Liver (tissue), 7 donors: ENCODE measurements at regions not wholly inside any gene's neighbourhood (a gene's known extent, or its start where the extent isn't known, plus 50 kb on each side); places are given as distances from the start of the nearest gene placed in this dataset.

ENCODE experiments used
- DNase-seq: peaks from one replicate; pipeline ENCODE4 v3.0.0-alpha.2; 2017; ENCODE audit warnings: low spot score
- H3K27ac ChIP-seq, 2 donors: one replicate each; pipeline ENCODE4 v1.7.0; 2013; ENCODE audit warnings: inconsistent platforms in 2 of 2, low read length in 2 of 2, control low read depth in 1 of 2, low read depth in 1 of 2, mild to moderate bottlenecking in 1 of 2
- H3K27me3 ChIP-seq, 4 donors: one replicate each; pipeline versions ENCODE4 v1.6.1 to v1.7.0; 2013; ENCODE audit warnings: low read length in 3 of 4, inconsistent platforms in 1 of 4, mild to moderate bottlenecking in 1 of 4, moderate library complexity in 1 of 4; ENCODE audit not compliant: control insufficient read depth in 4 of 4, insufficient read depth in 4 of 4
- H3K36me3 ChIP-seq, 4 donors: one replicate each; pipeline versions ENCODE4 v1.6.1 to v1.7.0; 2013; ENCODE audit warnings: low read length in 3 of 4, mild to moderate bottlenecking in 3 of 4, low read depth in 1 of 4, moderate library complexity in 1 of 4; ENCODE audit not compliant: control insufficient read depth in 4 of 4, insufficient read depth in 3 of 4
- H3K4me1 ChIP-seq, 4 donors: one replicate each; pipeline versions ENCODE4 v1.6.1 to v1.7.0; 2013; ENCODE audit warnings: low read length in 3 of 4, mild to moderate bottlenecking in 3 of 4, moderate library complexity in 1 of 4; ENCODE audit not compliant: control insufficient read depth in 4 of 4, insufficient read depth in 4 of 4
- H3K4me3 ChIP-seq, 3 donors: one replicate each; pipeline versions ENCODE4 v1.6.1 to v1.7.0; 2013; ENCODE audit warnings: low read length in 3 of 3, control low read depth in 1 of 3, low read depth in 1 of 3, mild to moderate bottlenecking in 1 of 3
- H3K9ac ChIP-seq, 2 donors: one replicate each; pipeline ENCODE4 v1.7.0; 2013; ENCODE audit warnings: low read length in 2 of 2, mild to moderate bottlenecking in 2 of 2, moderate library complexity in 2 of 2, control low read depth in 1 of 2, low read depth in 1 of 2
- H3K9me3 ChIP-seq, 4 donors: one replicate each; pipeline versions ENCODE4 v1.6.1 to v1.7.0; 2013; ENCODE audit warnings: low read length in 3 of 4; ENCODE audit not compliant: control insufficient read depth in 4 of 4
- EGR1 ChIP-seq, 2 donors: IDR thresholded peaks; 2 replicates each; pipeline ENCODE4 v1.6.1; 2016 to 2018; ENCODE audit warnings: antibody characterized with exemption in 2 of 2, low read depth in 2 of 2
- FOXA1 ChIP-seq: IDR thresholded peaks from 2 replicates; pipeline ENCODE4 v1.6.1; 2016; ENCODE audit warnings: antibody characterized with exemption
- GABPA ChIP-seq, 2 donors: IDR thresholded peaks in 1 of 2; conservative IDR thresholded peaks in 1 of 2; 2 replicates each; pipeline ENCODE4 v1.6.1; 2016; ENCODE audit warnings: antibody characterized with exemption in 2 of 2, mild to moderate bottlenecking in 1 of 2, moderate library complexity in 1 of 2
- HNF4A ChIP-seq, 2 donors: conservative IDR thresholded peaks; 2 replicates each; pipeline ENCODE4 v1.6.1; 2016; ENCODE audit warnings: antibody characterized with exemption in 2 of 2, mild to moderate bottlenecking in 2 of 2
- HNF4G ChIP-seq: IDR thresholded peaks from 2 replicates; pipeline ENCODE4 v1.6.1; 2016; ENCODE audit warnings: antibody characterized with exemption
- JUND ChIP-seq, 2 donors: IDR thresholded peaks; 2 replicates each; pipeline ENCODE4 v1.6.1; 2016; ENCODE audit warnings: antibody characterized with exemption in 2 of 2
- MAX ChIP-seq: IDR thresholded peaks from 2 replicates; pipeline ENCODE4 v1.6.1; 2016; ENCODE audit warnings: antibody characterized with exemption
- NR2F2 ChIP-seq: IDR thresholded peaks from 2 replicates; pipeline ENCODE4 v1.6.1; 2016; ENCODE audit warnings: antibody characterized with exemption
- RAD21 ChIP-seq, 2 donors: IDR thresholded peaks; 2 replicates each; pipeline ENCODE4 v1.6.1; 2016; ENCODE audit warnings: antibody characterized with exemption in 2 of 2, mild to moderate bottlenecking in 2 of 2
- REST ChIP-seq: IDR thresholded peaks from 2 replicates; pipeline ENCODE4 v1.6.1; 2016; ENCODE audit warnings: antibody characterized with exemption, mild to moderate bottlenecking
- RXRA ChIP-seq, 2 donors: IDR thresholded peaks; 2 replicates each; pipeline ENCODE4 v1.6.1; 2017 to 2018; ENCODE audit warnings: antibody characterized with exemption in 2 of 2, mild to moderate bottlenecking in 1 of 2
- SP1 ChIP-seq: IDR thresholded peaks from 2 replicates; pipeline ENCODE4 v1.6.1; 2018; ENCODE audit warnings: antibody characterized with exemption, mild to moderate bottlenecking
- TAF1 ChIP-seq: conservative IDR thresholded peaks from 2 replicates; pipeline ENCODE4 v1.6.1; 2016; ENCODE audit warnings: antibody characterized with exemption, mild to moderate bottlenecking
- YY1 ChIP-seq: IDR thresholded peaks from 2 replicates; pipeline ENCODE4 v1.6.1; 2016; ENCODE audit warnings: antibody characterized with exemption, mild to moderate bottlenecking
- WGBS: extraction: QIAGEN DNeasy Blood & Tissue Kit; methylation state at CpG from one replicate; pipeline ENCODE4 v1.1.7; 2013; 5-methylcytosine and 5-hydroxymethylcytosine counted together
- TF ChIP-seq, protein P1 (sequence below): IDR thresholded peaks from 2 replicates; pipeline ENCODE4 v1.6.1; 2016; ENCODE audit warnings: antibody characterized with exemption
- TF ChIP-seq, protein P2 (sequence below): IDR thresholded peaks from 2 replicates; pipeline ENCODE4 v1.6.1; 2016; ENCODE audit warnings: antibody characterized with exemption
- donor health status: healthy.
- donor health status: healthy.
- donor health status: healthy.
- donor health status: healthy.

- Histone ChIP-seq H3K27ac (no peak overlapping the region), H3K4me1 (no peaks in the 10 kb centered on the region), H3K9me3 (no peaks in the 10 kb centered on the region), H3K27me3 (no peaks in the 10 kb centered on the region), H3K36me3 (no peaks in the 10 kb centered on the region), H3K9ac (no peak overlapping the region), H3K4me3 (no peak overlapping the region)
- TF ChIP-seq SP1 (no peak), RAD21 (IDR thresholded peaks at IDR 0.05) (no peak), EGR1 (IDR thresholded peaks at IDR 0.05; ENCODE audit: low read depth in 2 of 2) (no peak), TAF1 (no peak), MAX (no peak), GABPA (IDR thresholded peaks at IDR 0.05 in 1 of 2, conservative IDR thresholded peaks at IDR 0.05 in 1 of 2) (no peak), REST (no peak), YY1 (no peak), FOXA1 (no peak), HNF4A (conservative IDR thresholded peaks at IDR 0.05) (no peak), NR2F2 (no peak)
- TF ChIP-seq, protein P1, sequence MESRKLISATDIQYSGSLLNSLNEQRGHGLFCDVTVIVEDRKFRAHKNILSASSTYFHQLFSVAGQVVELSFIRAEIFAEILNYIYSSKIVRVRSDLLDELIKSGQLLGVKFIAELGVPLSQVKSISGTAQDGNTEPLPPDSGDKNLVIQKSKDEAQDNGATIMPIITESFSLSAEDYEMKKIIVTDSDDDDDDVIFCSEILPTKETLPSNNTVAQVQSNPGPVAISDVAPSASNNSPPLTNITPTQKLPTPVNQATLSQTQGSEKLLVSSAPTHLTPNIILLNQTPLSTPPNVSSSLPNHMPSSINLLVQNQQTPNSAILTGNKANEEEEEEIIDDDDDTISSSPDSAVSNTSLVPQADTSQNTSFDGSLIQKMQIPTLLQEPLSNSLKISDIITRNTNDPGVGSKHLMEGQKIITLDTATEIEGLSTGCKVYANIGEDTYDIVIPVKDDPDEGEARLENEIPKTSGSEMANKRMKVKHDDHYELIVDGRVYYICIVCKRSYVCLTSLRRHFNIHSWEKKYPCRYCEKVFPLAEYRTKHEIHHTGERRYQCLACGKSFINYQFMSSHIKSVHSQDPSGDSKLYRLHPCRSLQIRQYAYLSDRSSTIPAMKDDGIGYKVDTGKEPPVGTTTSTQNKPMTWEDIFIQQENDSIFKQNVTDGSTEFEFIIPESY, result no peak
- TF ChIP-seq, protein P2, sequence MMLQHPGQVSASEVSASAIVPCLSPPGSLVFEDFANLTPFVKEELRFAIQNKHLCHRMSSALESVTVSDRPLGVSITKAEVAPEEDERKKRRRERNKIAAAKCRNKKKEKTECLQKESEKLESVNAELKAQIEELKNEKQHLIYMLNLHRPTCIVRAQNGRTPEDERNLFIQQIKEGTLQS, result no peak
- WGBS, result 81% methylated on average over 2 of the region's 2 CpGs
- no peak for DNase-seq
Measured at GRCh38 chr5:74239261-74239660, 401.3 kb downstream of the ENC1 start.

DNA sequence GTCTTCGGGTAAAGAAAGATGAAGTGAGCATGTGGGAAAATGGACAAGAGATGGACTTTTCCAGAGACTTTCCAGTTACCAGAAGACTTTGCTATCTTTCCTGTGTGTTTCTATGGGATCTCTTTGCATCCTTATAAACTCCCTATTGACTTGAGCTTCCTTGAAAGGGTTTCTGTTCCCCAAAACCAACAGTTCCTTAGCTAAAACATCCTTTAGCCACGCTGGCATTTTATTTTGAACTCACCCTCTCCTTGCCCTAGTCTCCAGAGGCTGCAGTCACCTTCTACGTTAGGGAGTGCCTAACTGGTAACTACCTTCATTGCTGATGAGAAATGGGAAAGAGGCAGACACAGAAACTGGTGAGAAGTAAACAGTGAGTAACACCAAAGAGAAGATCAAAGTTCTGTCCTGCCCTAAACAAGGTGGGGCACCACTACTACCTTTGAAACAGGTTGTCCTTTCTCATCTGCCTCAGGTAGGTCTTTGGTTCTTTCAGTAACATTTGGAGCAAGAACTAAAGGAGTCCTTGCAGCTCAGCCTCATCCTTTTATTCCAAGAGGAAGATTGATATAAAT lies 402.9 kb downstream of the ENC1 start:
- H3K9me3 ChIP-seq, result no peaks in the 10 kb centered on the region
- no peak overlapping the region for H3K27ac ChIP-seq
- WGBS, result 77% methylated on average over 3 of the region's 3 CpGs
- H3K27me3 ChIP-seq, result no peaks in the 10 kb centered on the region
- H3K4me3 ChIP-seq, result no peak overlapping the region
- no peaks in the 10 kb centered on the region for H3K4me1 ChIP-seq
- no peaks in the 10 kb centered on the region for H3K36me3 ChIP-seq
- no peak for DNase-seq
- no peak overlapping the region for H3K9ac ChIP-seq
- TF ChIP-seq RAD21 (IDR thresholded peaks at IDR 0.05) (no peak), FOXA1 (no peak), RXRA (IDR thresholded peaks at IDR 0.05) (no peak), YY1 (no peak), REST (no peak), NR2F2 (no peak), EGR1 (IDR thresholded peaks at IDR 0.05; ENCODE audit: low read depth in 2 of 2) (no peak), JUND (IDR thresholded peaks at IDR 0.05) (no peak), HNF4G (no peak), GABPA (IDR thresholded peaks at IDR 0.05 in 1 of 2, conservative IDR thresholded peaks at IDR 0.05 in 1 of 2) (no peak), MAX (no peak)
- TF ChIP-seq, protein P2, result no peak
- TF ChIP-seq, protein P1, result no peak
